GM21825 (cell line): ENCODE measurements at regions not wholly inside any gene's neighbourhood (a gene's known extent, or its start where the extent isn't known, plus 50 kb on each side); places are given as distances from the start of the nearest gene placed in this dataset.
"Not testable (repeated sequence)": the region's sequence is repeated elsewhere in the genome, so short reads cannot be mapped to it uniquely, and the experiment has no call there.

Experiments used
- ATAC-seq: cut with Tn5 transposase; IDR thresholded peaks from one replicate; pipeline ENCODE4 v1.9.1; 2021; ENCODE audit warnings: mild to moderate bottlenecking, moderate library complexity; ENCODE audit not compliant: unreplicated experiment

GRCh38 chr5:125481506-125482465, 735.3 kb upstream of the ZNF608 start:
- ATAC-seq, result no peak

- no peak for ATAC-seq
These were observed 737.2 kb upstream of the ZNF608 start for GRCh38 chr5:125483609-125484008.

GRCh38 chr5:125484272-125484741, 737.9 kb upstream of the ZNF608 start:
- no peak for ATAC-seq

GRCh38 chr5:125484742-125485641, 738.6 kb upstream of the ZNF608 start:
- no peak for ATAC-seq

GRCh38 chr5:125485771-125486170, 739.3 kb upstream of the ZNF608 start:
- no peak for ATAC-seq

GRCh38 chr5:125486634-125487033, 740.2 kb upstream of the ZNF608 start:
- no peak for ATAC-seq

- ATAC-seq, result no peak
These were observed 740.8 kb upstream of the ZNF608 start for GRCh38 chr5:125487231-125487630.

GRCh38 chr5:125487652-125488051, 741.2 kb upstream of the ZNF608 start:
- not testable (repeated sequence) for ATAC-seq

GRCh38 chr5:125489146-125489545, 742.7 kb upstream of the ZNF608 start:
- ATAC-seq, result no peak

GRCh38 chr5:125491986-125492492, 745.6 kb upstream of the ZNF608 start:
- ATAC-seq, result no peak

- ATAC-seq, result no peak
These were observed 746.5 kb upstream of the ZNF608 start for GRCh38 chr5:125492977-125493376.

- no peak for ATAC-seq
These were observed 750.0 kb upstream of the ZNF608 start for GRCh38 chr5:125496393-125496792.

- ATAC-seq, result no peak
These were observed 751.2 kb upstream of the ZNF608 start for GRCh38 chr5:125497651-125498050.

GRCh38 chr5:125499636-125500332, 753.3 kb upstream of the ZNF608 start:
- no peak for ATAC-seq

- ATAC-seq, result no peak
These were observed 755.0 kb upstream of the ZNF608 start for GRCh38 chr5:125501396-125501795.

GRCh38 chr5:125503946-125504345, 757.5 kb upstream of the ZNF608 start:
- no peak for ATAC-seq

GRCh38 chr5:125505115-125505514, 758.7 kb upstream of the ZNF608 start:
- no peak for ATAC-seq

- ATAC-seq, result no peak
These were observed 759.7 kb upstream of the ZNF608 start for GRCh38 chr5:125506124-125506523.

- no peak for ATAC-seq
These were observed 761.8 kb upstream of the ZNF608 start for GRCh38 chr5:125508225-125508624.

- ATAC-seq, result no peak
These were observed 764.2 kb upstream of the ZNF608 start for GRCh38 chr5:125510651-125511050.
